Caco-2 (cell line): ENCODE measurements at regions not wholly inside any gene's neighbourhood (a gene's known extent, or its start where the extent isn't known, plus 50 kb on each side); places are given as distances from the start of the nearest gene placed in this dataset.

ENCODE experiments used
- BruUV-seq: library from RNA; stranded (reverse); fragments of 400-500 nt; replicated peaks from 2 replicates; lab custom pipeline; 2021; lab: Mats Ljungman, UMichigan
- CTCF ChIA-PET: fragments of 300-600 bp; sonication (Branson Sonifier 250); formaldehyde crosslinking; loops from one replicate; lab custom pipeline; 2022; ENCODE audit warnings: antibody characterized with exemption; lab: Charles Lee
- POLR2A ChIA-PET: fragments of 300-600 bp; sonication (Branson Sonifier 250); formaldehyde crosslinking; loops from one replicate; lab custom pipeline; 2022; ENCODE audit warnings: antibody characterized with exemption; lab: Charles Lee
- DNase-seq, 2 experiments: peaks; one replicate each; pipeline versions ENCODE4 v3.0.0 to v3.0.0-alpha.2; 2020 to 2022
- H3K27me3 ChIP-seq: replicated peaks from 2 replicates; pipeline ENCODE4 v1.6.0; 2011; ENCODE audit warnings: low read length; ENCODE audit not compliant: control insufficient read depth, insufficient read depth
- H3K36me3 ChIP-seq: 2 replicates; pipeline ENCODE4 v1.5.1; 2011; ENCODE audit warnings: low read length; ENCODE audit not compliant: control insufficient read depth, insufficient read depth
- H3K4me1 ChIP-seq: fragments of 250-450 bp; sonication (Bioruptor Pico); 2 replicates; pipeline ENCODE4 v1.5.1; 2020; ENCODE audit warnings: mild to moderate bottlenecking
- H3K4me3 ChIP-seq: 2 replicates; pipeline ENCODE4 v1.5.1; 2011; ENCODE audit warnings: low read depth, mild to moderate bottlenecking, control low read depth, low read length
- H3K9me3 ChIP-seq: fragments of 250-450 bp; sonication (Bioruptor Pico); 2 replicates; pipeline ENCODE4 v1.5.1; 2020; ENCODE audit warnings: mild to moderate bottlenecking, moderate library complexity
- H3K27ac Mint-ChIP-seq: one replicate; pipeline ENCODE4 v1.8.0; 2022; ENCODE audit warnings: mixed read lengths; ENCODE audit not compliant: unreplicated experiment
- H3K27me3 Mint-ChIP-seq: one replicate; pipeline ENCODE4 v1.8.0; 2022; ENCODE audit warnings: mixed read lengths; ENCODE audit not compliant: insufficient read depth, unreplicated experiment
- H3K36me3 Mint-ChIP-seq: one replicate; pipeline ENCODE4 v1.8.0; 2022; ENCODE audit warnings: mild to moderate bottlenecking, mixed read lengths; ENCODE audit not compliant: insufficient read depth, unreplicated experiment
- H3K4me1 Mint-ChIP-seq: one replicate; pipeline ENCODE4 v1.8.0; 2022; ENCODE audit warnings: low read depth, mixed read lengths; ENCODE audit not compliant: unreplicated experiment
- H3K4me3 Mint-ChIP-seq: one replicate; pipeline ENCODE4 v1.8.0; 2022; ENCODE audit warnings: mild to moderate bottlenecking, moderate library complexity, mixed read lengths; ENCODE audit not compliant: unreplicated experiment
- H3K9me3 Mint-ChIP-seq: one replicate; pipeline ENCODE4 v1.8.0; 2022; ENCODE audit warnings: mixed read lengths; ENCODE audit not compliant: unreplicated experiment
- CTCF ChIP-seq, 2 experiments: fragments of 200-600 bp in 1 of 2; IDR thresholded peaks; 1 replicate in 1 of 2; 2 replicates in 1 of 2; pipeline versions ENCODE4 v1.5.1 to v1.8.0; 2011 to 2022; ENCODE audit warnings: antibody characterized with exemption in 1 of 2, control low read depth in 1 of 2, inconsistent platforms in 1 of 2, low read depth in 1 of 2, low read length in 1 of 2, mild to moderate bottlenecking in 1 of 2, moderate library complexity in 1 of 2; ENCODE audit not compliant: insufficient read depth in 1 of 2, severe bottlenecking in 1 of 2, unreplicated experiment in 1 of 2
- intact Hi-C: fragments of 100-400 bp; cut with micrococcal nuclease; formaldehyde crosslinking; loops from one replicate; pipeline ENCODE4 v1.10.0; 2022; ENCODE audit not compliant: unreplicated experiment

GRCh38 chr4:173805884-173806283 lies 275.9 kb upstream of the HAND2 start:
- DNase-seq = no peak
- Histone ChIP-seq H3K27me3 (no peaks in the 10 kb centered on the region), H3K36me3 (no peaks in the 10 kb centered on the region), H3K9me3 (no peaks in the 10 kb centered on the region), H3K4me1 (no peaks in the 10 kb centered on the region), H3K4me3 (no peak overlapping the region)
- no peak overlapping the region for H3K27ac Mint-ChIP-seq
- no peak for TF ChIP-seq CTCF (IDR thresholded peaks at IDR 0.05; ENCODE audit: insufficient read depth in 1 of 2, low read depth in 1 of 2, low read length in 1 of 2, severe bottlenecking in 1 of 2, unreplicated experiment in 1 of 2)
- no peaks in the 10 kb centered on the region for H3K4me1 Mint-ChIP-seq
- H3K36me3 Mint-ChIP-seq = no peaks in the 10 kb centered on the region
- intact Hi-C loops = no loop called here
- CTCF ChIA-PET = no interaction called here
- no peaks in the 10 kb centered on the region for H3K9me3 Mint-ChIP-seq
- POLR2A ChIA-PET = no interaction called here
- peaks cover 4% of the 10 kb centered on the region for H3K27me3 Mint-ChIP-seq
- no peak overlapping the region for H3K4me3 Mint-ChIP-seq
- no TSS peak for BruUV-seq

- TF ChIP-seq CTCF (IDR thresholded peaks at IDR 0.05; ENCODE audit: insufficient read depth in 1 of 2, low read depth in 1 of 2, low read length in 1 of 2, severe bottlenecking in 1 of 2, unreplicated experiment in 1 of 2) = no peak
- POLR2A ChIA-PET = no interaction called here
- DNase-seq = no peak
- no peaks in the 10 kb centered on the region for H3K36me3 Mint-ChIP-seq
- no peak overlapping the region for H3K4me3 ChIP-seq
- H3K27me3 Mint-ChIP-seq = peaks cover 5% of the 10 kb centered on the region
- CTCF ChIA-PET = no interaction called here
- H3K4me3 Mint-ChIP-seq = no peak overlapping the region
- intact Hi-C loops = no loop called here
- no peaks in the 10 kb centered on the region for H3K4me1 Mint-ChIP-seq
- no peaks in the 10 kb centered on the region for H3K27me3 ChIP-seq
- H3K27ac Mint-ChIP-seq = no peak overlapping the region
- H3K9me3 Mint-ChIP-seq = no peaks in the 10 kb centered on the region
- BruUV-seq = no TSS peak
- H3K36me3 ChIP-seq = no peaks in the 10 kb centered on the region
- no peaks in the 10 kb centered on the region for H3K4me1 ChIP-seq
- no peaks in the 10 kb centered on the region for H3K9me3 ChIP-seq
These were observed 272.6 kb upstream of the HAND2 start for GRCh38 chr4:173802662-173803022.

- Histone ChIP-seq H3K9me3 (no peaks in the 10 kb centered on the region), H3K4me3 (no peak overlapping the region), H3K4me1 (no peaks in the 10 kb centered on the region), H3K27me3 (no peaks in the 10 kb centered on the region), H3K36me3 (no peaks in the 10 kb centered on the region)
- no peak for TF ChIP-seq CTCF (IDR thresholded peaks at IDR 0.05; ENCODE audit: insufficient read depth in 1 of 2, low read depth in 1 of 2, low read length in 1 of 2, severe bottlenecking in 1 of 2, unreplicated experiment in 1 of 2)
- DNase-seq = no peak
- ChIA-PET CTCF (no interaction called here), POLR2A (no interaction called here)
- no peaks in the 10 kb centered on the region for H3K36me3 Mint-ChIP-seq
- no TSS peak for BruUV-seq
- H3K9me3 Mint-ChIP-seq = no peaks in the 10 kb centered on the region
- H3K4me1 Mint-ChIP-seq = no peaks in the 10 kb centered on the region
- intact Hi-C loops = no loop called here
- no peak overlapping the region for H3K4me3 Mint-ChIP-seq
- H3K27me3 Mint-ChIP-seq = peaks cover 5% of the 10 kb centered on the region
- no peak overlapping the region for H3K27ac Mint-ChIP-seq
These were observed 272.0 kb upstream of the HAND2 start for GRCh38 chr4:173801876-173802661.
